ENCODE measurements at regions not wholly inside any gene's neighbourhood (a gene's known extent, or its start where the extent isn't known, plus 50 kb on each side); places are given as distances from the start of the nearest gene placed in this dataset.

GRCh38 chr11:134487696-134488095 lies 75.7 kb upstream of the B3GAT1 start:
- Histone ChIP-seq H3K4me3 (ENCODE audit: low read depth, low read length, poor library complexity, severe bottlenecking) (no peak overlapping the region), H3K9ac (ENCODE audit: low read length) (no peak overlapping the region), H3K9me2 (ENCODE audit: low read depth, low read length) (no peaks in the 10 kb centered on the region), H3K79me2 (ENCODE audit: insufficient read depth, low read length) (no peaks in the 10 kb centered on the region), H4K20me1 (ENCODE audit: insufficient read depth, low read length) (no peaks in the 10 kb centered on the region), H3K36me3 (ENCODE audit: insufficient read depth, low read length) (no peaks in the 10 kb centered on the region), H3K27me3 (ENCODE audit: insufficient read depth, low read length) (no peaks in the 10 kb centered on the region), H3K4me2 (ENCODE audit: low read length) (no peak overlapping the region), H2AFZ (ENCODE audit: low read length) (no peak overlapping the region), H3F3A (ENCODE audit: insufficient read depth, low read length) (no peaks in the 10 kb centered on the region), H3K9me3 (ENCODE audit: low read length) (no peaks in the 10 kb centered on the region), H3K27ac (ENCODE audit: low read depth, low read length, poor library complexity, severe bottlenecking) (no peak overlapping the region), H3K4me1 (ENCODE audit: insufficient read depth, low read length, severe bottlenecking) (no peaks in the 10 kb centered on the region)
- TF ChIP-seq EZH2 (IDR thresholded peaks at IDR 0.05; ENCODE audit: borderline replicate concordance, low read length) (no peak), CTCF (IDR thresholded peaks at IDR 0.05; ENCODE audit: low read length) (no peak)

- Histone ChIP-seq H3K9me2 (ENCODE audit: low read depth, low read length) (no peaks in the 10 kb centered on the region), H3K4me3 (ENCODE audit: low read depth, low read length, poor library complexity, severe bottlenecking) (no peak overlapping the region), H3K79me2 (ENCODE audit: insufficient read depth, low read length) (no peaks in the 10 kb centered on the region), H2AFZ (ENCODE audit: low read length) (no peak overlapping the region), H3K9ac (ENCODE audit: low read length) (no peak overlapping the region), H3K36me3 (ENCODE audit: insufficient read depth, low read length) (no peaks in the 10 kb centered on the region), H3K4me1 (ENCODE audit: insufficient read depth, low read length, severe bottlenecking) (no peaks in the 10 kb centered on the region), H3K4me2 (ENCODE audit: low read length) (no peak overlapping the region), H4K20me1 (ENCODE audit: insufficient read depth, low read length) (no peaks in the 10 kb centered on the region), H3K27me3 (ENCODE audit: insufficient read depth, low read length) (no peaks in the 10 kb centered on the region), H3K9me3 (ENCODE audit: low read length) (no peaks in the 10 kb centered on the region), H3F3A (ENCODE audit: insufficient read depth, low read length) (no peaks in the 10 kb centered on the region), H3K27ac (ENCODE audit: low read depth, low read length, poor library complexity, severe bottlenecking) (no peak overlapping the region)
- TF ChIP-seq EZH2 (IDR thresholded peaks at IDR 0.05; ENCODE audit: borderline replicate concordance, low read length) (no peak), CTCF (IDR thresholded peaks at IDR 0.05; ENCODE audit: low read length) (no peak)
Measured at GRCh38 chr11:134486704-134487103, 74.7 kb upstream of the B3GAT1 start.

GRCh38 chr11:134486106-134486505 lies 74.1 kb upstream of the B3GAT1 start:
- Histone ChIP-seq H3K79me2 (ENCODE audit: insufficient read depth, low read length) (no peaks in the 10 kb centered on the region), H3K36me3 (ENCODE audit: insufficient read depth, low read length) (no peaks in the 10 kb centered on the region), H3K9ac (ENCODE audit: low read length) (no peak overlapping the region), H3K9me2 (ENCODE audit: low read depth, low read length) (no peaks in the 10 kb centered on the region), H3K4me1 (ENCODE audit: insufficient read depth, low read length, severe bottlenecking) (no peaks in the 10 kb centered on the region), H4K20me1 (ENCODE audit: insufficient read depth, low read length) (no peaks in the 10 kb centered on the region), H2AFZ (ENCODE audit: low read length) (no peak overlapping the region), H3K27ac (ENCODE audit: low read depth, low read length, poor library complexity, severe bottlenecking) (no peak overlapping the region), H3K9me3 (ENCODE audit: low read length) (no peaks in the 10 kb centered on the region), H3K27me3 (ENCODE audit: insufficient read depth, low read length) (no peaks in the 10 kb centered on the region), H3K4me3 (ENCODE audit: low read depth, low read length, poor library complexity, severe bottlenecking) (no peak overlapping the region), H3F3A (ENCODE audit: insufficient read depth, low read length) (no peaks in the 10 kb centered on the region), H3K4me2 (ENCODE audit: low read length) (no peak overlapping the region)
- TF ChIP-seq CTCF (IDR thresholded peaks at IDR 0.05; ENCODE audit: low read length) (no peak), EZH2 (IDR thresholded peaks at IDR 0.05; ENCODE audit: borderline replicate concordance, low read length) (no peak)

All from OCI-LY1 (cell line).